ENCODE measurements at regions not wholly inside any gene's neighbourhood (a gene's known extent, or its start where the extent isn't known, plus 50 kb on each side); places are given as distances from the start of the nearest gene placed in this dataset.

GRCh38 chr15:87740655-87741344 lies 515.7 kb downstream of the NTRK3 start:
- no peaks in the 10 kb centered on the region for H3K79me1 ChIP-seq (ENCODE audit: low read depth, low read length)
- no peaks in the 10 kb centered on the region for H3K9me3 ChIP-seq (ENCODE audit: insufficient read depth in 2 of 2, low read depth in 1 of 2, low read length in 1 of 2)
- H3K18ac ChIP-seq (ENCODE audit: extremely low read depth, low read length), result no peak overlapping the region
- no peaks in the 10 kb centered on the region for H3K79me2 ChIP-seq (ENCODE audit: control insufficient read depth in 1 of 2, insufficient read depth in 2 of 2, low read length in 2 of 2)
- no peak overlapping the region for H3K56ac ChIP-seq (replicated peaks; ENCODE audit: insufficient read length, low read depth, low read length)
- H4K20me1 ChIP-seq (replicated peaks in 1 of 2; ENCODE audit: control insufficient read depth in 1 of 2, insufficient read depth in 2 of 2, low read length in 2 of 2), result no peaks in the 10 kb centered on the region
- POLR2A ChIA-PET (ENCODE audit: partially characterized antibody), result no interaction called here
- no peak overlapping the region for H2BK120ac ChIP-seq (replicated peaks; ENCODE audit: low read depth, low read length)
- no peak overlapping the region for H4K91ac ChIP-seq (replicated peaks; ENCODE audit: insufficient read length, low read length)
- no peak overlapping the region for H2BK15ac ChIP-seq (ENCODE audit: low read length)
- H3K23ac ChIP-seq (ENCODE audit: insufficient read length), result no peak overlapping the region
- H3K14ac ChIP-seq (ENCODE audit: insufficient read length), result no peak overlapping the region
- H3K36me3 ChIP-seq (ENCODE audit: control insufficient read depth in 2 of 4, insufficient read depth in 4 of 4, low read length in 3 of 4), result no peaks in the 10 kb centered on the region
- H3K23me2 ChIP-seq (ENCODE audit: low read depth, low read length), result no peaks in the 10 kb centered on the region
- no peak overlapping the region for H3K4me2 ChIP-seq (ENCODE audit: insufficient read depth in 1 of 2, low read depth in 2 of 2, low read length in 2 of 2)
- no peaks in the 10 kb centered on the region; a peak in 1 of 7 replicates for H3K4me1 ChIP-seq (replicated peaks in 1 of 4; ENCODE audit: control insufficient read depth in 3 of 4, insufficient read depth in 4 of 4, low read length in 3 of 4)
- no peak overlapping the region for H3K9ac ChIP-seq (replicated peaks in 1 of 4; ENCODE audit: extremely low read depth in 1 of 4, low read depth in 3 of 4, low read length in 3 of 4)
- H3K27me3 ChIP-seq (replicated peaks in 1 of 4; ENCODE audit: control insufficient read depth in 3 of 4, extremely low read depth in 1 of 4, insufficient read depth in 3 of 4, low read length in 3 of 4), result no peaks in the 10 kb centered on the region
- H2BK5ac ChIP-seq (ENCODE audit: low read depth, low read length), result no peak overlapping the region
- no peak overlapping the region for H2BK20ac ChIP-seq (ENCODE audit: low read length)
- CTCF ChIA-PET (ENCODE audit: partially characterized antibody), result interaction anchor here (0.9 kb wide), 1 partner anchor 75 kb away, joined by 3 read pairs; no protein-coding TSS in a partner anchor
- no peak overlapping the region for H2AK5ac ChIP-seq (ENCODE audit: low read depth, low read length)
- 92% methylated on average over 5 of the region's 5 CpGs; no CpG with 5 or more reads in 1 of the 2 experiments for WGBS, 2 experiments (ENCODE audit: extremely low coverage in 1 of 2, insufficient coverage in 1 of 2, insufficient read length in 1 of 2, insufficient replicate concordance in 2 of 2, low coverage in 1 of 2, low lambda C conversion rate in 2 of 2, missing lambda C conversion rate in 1 of 2)
- H3K4ac ChIP-seq (replicated peaks; ENCODE audit: insufficient read length, low read depth, low read length), result no peak overlapping the region
- no peak for FAIRE-seq
- H2BK12ac ChIP-seq (ENCODE audit: low read depth, low read length), result no peak overlapping the region
- no peak overlapping the region for H4K8ac ChIP-seq (ENCODE audit: extremely low read depth, insufficient read depth, low read length)
- no peak overlapping the region for H3K4me3 ChIP-seq (ENCODE audit: extremely low read depth in 1 of 4, insufficient read depth in 2 of 4, low read depth in 3 of 4, low read length in 4 of 4)
- H2AFZ ChIP-seq (ENCODE audit: low read length), result no peak overlapping the region
- no peak for DNase-seq (ENCODE audit: low read depth in 1 of 2, low spot score in 2 of 2)
- no peak for TF ChIP-seq CBX8 (IDR thresholded peaks at IDR 0.05; ENCODE audit: borderline replicate concordance, low read depth, low read length)
- no peak for TF ChIP-seq POLR2AphosphoS5 (IDR thresholded peaks at IDR 0.05; ENCODE audit: low read depth, low read length)
- TF ChIP-seq EZH2 (IDR thresholded peaks at IDR 0.05; ENCODE audit: low read depth, low read length, severe bottlenecking), result no peak
- no peak for TF ChIP-seq RFX5 (IDR thresholded peaks at IDR 0.05; ENCODE audit: borderline replicate concordance, low read depth, low read length)
- TF ChIP-seq HDAC2 (IDR thresholded peaks at IDR 0.05; ENCODE audit: borderline replicate concordance in 1 of 2, low read depth in 2 of 2, low read length in 2 of 2), result no peak
- no peak for TF ChIP-seq CEBPB (IDR thresholded peaks at IDR 0.05; ENCODE audit: low read depth, low read length)
- TF ChIP-seq CTBP2 (IDR thresholded peaks at IDR 0.05; ENCODE audit: borderline replicate concordance, insufficient read depth, insufficient read length, low read length), result no peak
- TF ChIP-seq TAF1 (IDR thresholded peaks at IDR 0.05; ENCODE audit: low read depth, low read length), result no peak
- no peak overlapping the region for H3K27ac ChIP-seq (ENCODE audit: low read depth, low read length)
- no peak overlapping the region for H4K5ac ChIP-seq (ENCODE audit: insufficient read length, low read depth, low read length)
